NCI-H146 treated with DMSO at 0.1 percent for 48 hours (cell line): ENCODE measurements at regions not wholly inside any gene's neighbourhood (a gene's known extent, or its start where the extent isn't known, plus 50 kb on each side); places are given as distances from the start of the nearest gene placed in this dataset.
"Not testable (repeated sequence)": the region's sequence is repeated elsewhere in the genome, so short reads cannot be mapped to it uniquely, and the experiment has no call there.

Experiments
- DNase-seq: peaks from one replicate; lab custom pipeline; 2025; ENCODE audit not compliant: unreplicated experiment; lab: John Stamatoyannopoulos, UW

- DNase-seq, result peak; percentile 8
These were observed 960.0 kb downstream of the PLA2G4A start for GRCh38 chr1:187788718-187789117.

DNA sequence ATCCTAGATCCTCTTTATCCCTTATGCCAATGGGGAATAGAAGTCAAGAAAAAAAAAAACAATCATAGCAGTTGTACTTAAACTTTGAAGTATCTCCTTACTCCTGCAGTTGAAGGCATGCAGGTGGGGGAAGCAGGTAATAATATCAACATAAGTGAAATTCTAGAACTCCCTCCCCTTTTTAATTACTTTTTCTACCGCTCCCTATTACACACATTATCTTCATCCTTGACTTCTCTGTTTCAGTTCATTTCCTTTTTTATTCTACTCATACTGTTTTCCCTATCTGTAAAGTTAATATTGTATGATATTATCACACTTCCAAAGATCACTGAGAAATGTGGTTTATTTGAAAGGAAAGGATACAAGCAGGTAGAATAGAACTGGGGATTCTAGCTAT, 962.0 kb downstream of the PLA2G4A start:
- DNase-seq, result no peak

- peak; percentile 72 for DNase-seq
These were observed 965.8 kb downstream of the PLA2G4A start for GRCh38 chr1:187794561-187794960.

GRCh38 chr1:187809549-187809948, 980.8 kb downstream of the PLA2G4A start:
- no peak for DNase-seq

DNA sequence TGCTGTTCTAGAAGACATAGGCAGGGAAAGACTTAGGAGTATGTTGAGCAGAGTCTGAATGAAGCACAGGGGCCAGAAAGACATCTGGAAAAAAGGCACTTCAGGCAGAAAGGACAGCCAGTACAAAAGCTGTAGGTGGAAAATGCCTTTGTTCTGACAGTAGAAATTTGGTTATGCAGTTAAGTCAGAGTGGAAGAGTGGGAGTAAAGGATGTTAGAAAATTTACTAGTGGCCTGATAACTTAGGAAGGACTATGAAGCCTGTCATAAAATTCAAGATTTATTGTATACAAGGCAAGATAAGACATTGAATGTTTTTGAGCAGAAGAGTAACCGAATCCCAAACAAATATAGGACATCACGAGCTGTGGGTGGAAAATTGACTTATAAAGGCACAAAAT, 987.9 kb downstream of the PLA2G4A start:
- DNase-seq, result no peak

DNA sequence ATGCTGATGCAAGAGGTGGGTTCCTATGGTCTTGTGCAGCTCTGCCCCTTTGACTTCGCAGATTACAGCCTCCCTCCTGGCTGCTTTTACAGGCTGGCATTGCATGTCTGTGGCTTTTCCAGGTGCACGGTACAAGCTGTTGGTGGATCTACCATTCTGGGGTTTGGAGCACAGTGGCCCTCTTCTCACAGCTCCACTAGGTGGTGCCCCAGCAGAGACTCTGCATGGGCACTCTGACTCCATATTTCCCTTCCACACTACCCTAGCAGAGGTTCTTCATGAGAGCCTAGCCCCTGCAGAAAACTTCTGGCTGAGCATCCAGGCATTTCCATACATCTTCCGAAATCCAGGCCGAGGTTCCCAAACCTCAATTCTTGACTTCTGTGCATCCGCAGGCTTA, 989.0 kb downstream of the PLA2G4A start:
- no peak for DNase-seq

DNA sequence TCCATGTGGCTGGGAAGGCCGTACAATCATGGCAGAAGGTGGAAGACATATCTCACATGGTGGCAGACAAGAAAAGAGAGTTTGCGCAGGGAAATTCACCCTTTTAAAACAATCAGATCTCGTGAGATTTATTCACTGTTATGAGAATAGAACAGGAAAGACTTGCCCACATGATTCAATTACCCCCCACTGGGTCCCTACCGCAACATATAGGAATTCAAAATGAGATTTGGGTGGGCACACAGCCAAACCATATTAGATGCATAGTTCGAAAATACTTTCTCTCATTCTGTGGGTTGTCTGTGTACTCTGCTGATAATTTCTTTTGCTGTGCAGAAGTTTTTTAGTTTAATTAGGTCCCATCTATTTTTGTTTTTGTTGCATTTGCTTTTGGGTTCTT, 990.3 kb downstream of the PLA2G4A start:
- DNase-seq, result no peak

- no peak for DNase-seq
These were observed 1007.8 kb downstream of the PLA2G4A start for GRCh38 chr1:187836557-187836956.

GRCh38 chr1:187837787-187838186, 1009.0 kb downstream of the PLA2G4A start:
- no peak for DNase-seq

- DNase-seq, result peak; percentile 7
These were observed 1009.9 kb downstream of the PLA2G4A start for GRCh38 chr1:187838335-187839293.

DNA sequence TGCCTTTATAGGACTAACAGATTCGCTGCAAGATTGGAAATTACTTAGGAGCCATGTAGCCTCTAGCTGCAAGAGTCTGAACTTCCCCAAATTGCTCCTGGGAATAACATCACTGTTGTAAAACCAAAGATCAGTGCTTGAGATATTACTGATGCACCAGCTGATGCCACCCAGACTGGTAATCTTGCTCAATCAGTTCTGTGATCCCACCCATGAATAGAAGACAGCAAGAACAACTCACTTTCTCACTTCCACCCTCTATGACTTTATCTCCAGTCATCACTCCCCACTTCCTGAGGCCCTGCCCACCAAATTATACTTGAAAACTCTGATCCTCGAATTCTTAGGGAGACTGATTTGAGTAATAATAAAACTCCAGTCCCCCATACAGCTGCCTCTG, 1011.1 kb downstream of the PLA2G4A start:
- DNase-seq, result no peak

GRCh38 chr1:187840557-187840956, 1011.8 kb downstream of the PLA2G4A start:
- no peak for DNase-seq

DNA sequence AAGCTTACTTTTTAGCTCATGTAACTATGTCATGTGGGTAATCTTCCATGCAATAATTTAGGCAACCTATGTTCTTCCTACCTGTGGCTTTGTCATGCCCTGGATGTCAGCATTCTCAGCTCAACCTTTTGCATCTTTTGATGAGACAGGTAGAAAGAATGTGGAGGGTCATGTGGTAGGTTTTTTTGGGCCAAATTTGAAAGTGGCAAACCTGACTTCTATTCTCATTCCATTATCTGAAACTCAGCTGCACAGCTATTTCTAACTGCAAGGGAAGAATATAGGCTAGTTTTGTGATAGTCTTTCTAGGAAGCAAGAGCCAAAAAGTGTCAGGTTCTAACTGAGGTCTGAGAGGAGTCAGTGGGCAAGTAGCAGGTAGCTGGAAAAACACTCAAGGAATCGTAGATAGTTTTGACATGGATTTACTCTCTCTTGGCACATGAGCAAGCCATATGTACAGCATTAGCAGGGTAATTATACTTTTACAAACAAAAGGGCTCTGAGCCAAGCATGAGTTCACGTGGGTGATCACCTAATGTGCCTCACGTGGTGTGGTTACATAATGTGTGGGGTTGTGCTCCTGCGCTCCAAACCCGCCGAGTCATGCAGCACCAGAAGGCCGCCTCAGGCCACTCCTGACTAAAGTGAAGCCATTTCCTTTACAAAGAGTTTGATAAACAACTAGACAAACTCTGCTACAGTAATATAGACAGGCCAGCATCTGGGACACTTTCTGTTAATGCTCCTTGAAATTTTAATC, 1013.8 kb downstream of the PLA2G4A start:
- DNase-seq, result no peak

DNA sequence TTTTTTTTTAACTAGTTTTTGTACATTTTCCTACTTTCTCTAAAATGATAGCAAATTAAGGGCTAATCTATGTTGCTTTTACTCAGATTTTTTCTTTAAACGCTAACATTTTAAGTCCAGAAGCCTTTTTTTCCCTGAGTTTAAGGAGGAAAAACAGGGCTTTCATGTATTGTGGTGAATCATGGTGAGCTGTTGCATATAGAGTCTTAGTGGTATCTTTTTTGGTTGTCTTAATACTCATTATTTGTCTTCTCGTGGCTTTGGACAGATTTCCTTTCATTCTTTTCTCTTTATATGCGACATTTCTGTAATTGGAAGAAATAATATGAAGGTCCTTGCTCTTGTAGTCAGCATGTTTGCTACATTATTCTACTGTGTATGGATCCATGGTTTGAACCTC, 1015.6 kb downstream of the PLA2G4A start:
- no peak for DNase-seq

DNA sequence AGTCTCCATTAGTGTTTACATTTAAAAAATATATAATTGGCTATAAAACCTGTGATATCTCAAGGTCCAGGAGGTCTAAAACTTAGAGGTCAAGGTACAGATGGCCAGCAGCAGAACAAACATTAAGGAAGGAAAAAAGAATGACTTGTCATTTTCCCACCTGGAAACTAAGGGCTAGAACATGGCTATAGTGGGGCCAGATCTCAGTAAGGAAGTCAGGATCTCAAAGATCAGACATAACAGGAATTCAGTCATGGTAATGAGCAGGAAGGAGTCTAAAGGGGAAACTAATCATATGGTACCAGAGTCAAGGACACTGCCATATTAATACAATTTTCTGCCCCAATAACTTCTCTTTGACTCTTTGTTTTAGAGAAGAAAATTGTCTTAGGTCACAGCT, 1018.8 kb downstream of the PLA2G4A start:
- no peak for DNase-seq

GRCh38 chr1:187848321-187848720, 1019.6 kb downstream of the PLA2G4A start:
- DNase-seq, result no peak

- DNase-seq, result not testable (repeated sequence)
These were observed 1021.4 kb downstream of the PLA2G4A start for GRCh38 chr1:187850146-187850545.

DNA sequence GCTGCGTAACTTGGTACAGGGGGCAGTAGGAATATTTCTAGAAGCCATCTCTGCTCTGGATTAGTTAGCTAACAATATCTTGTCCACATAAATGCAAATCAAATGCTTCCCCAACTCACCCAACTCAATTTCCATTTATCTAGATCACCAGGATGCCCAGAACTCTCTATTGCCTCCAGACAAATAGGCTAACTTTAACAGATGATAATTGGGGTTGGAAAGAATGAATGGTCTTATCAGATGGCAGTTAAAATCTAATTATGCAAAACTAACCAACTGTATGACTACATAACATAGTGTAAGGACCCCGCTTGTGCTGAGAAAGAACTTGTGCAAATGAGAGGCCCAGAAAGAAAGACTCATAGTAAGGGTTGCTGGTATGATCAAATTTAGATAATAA, 1024.8 kb downstream of the PLA2G4A start:
- DNase-seq, result no peak

DNA sequence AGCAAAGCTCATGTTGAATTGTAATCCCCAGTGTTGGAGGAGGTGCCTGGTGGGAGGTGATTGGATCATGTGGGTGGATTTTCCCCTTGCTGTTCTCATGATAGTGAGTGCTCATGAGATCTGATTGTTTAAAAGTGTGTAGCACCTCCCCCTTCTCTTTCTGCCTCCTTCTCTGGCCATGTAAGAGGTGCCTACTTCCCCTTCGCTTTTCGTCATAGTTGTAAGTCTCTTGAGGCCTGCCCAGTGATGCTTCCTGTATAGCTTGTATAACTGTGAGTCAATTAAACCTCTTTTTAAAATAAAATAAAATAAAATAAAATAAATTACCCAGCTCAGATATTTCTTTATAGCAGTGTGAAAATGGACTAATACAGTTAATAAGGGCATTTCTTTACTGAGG, 1025.7 kb downstream of the PLA2G4A start:
- DNase-seq, result no peak

DNA sequence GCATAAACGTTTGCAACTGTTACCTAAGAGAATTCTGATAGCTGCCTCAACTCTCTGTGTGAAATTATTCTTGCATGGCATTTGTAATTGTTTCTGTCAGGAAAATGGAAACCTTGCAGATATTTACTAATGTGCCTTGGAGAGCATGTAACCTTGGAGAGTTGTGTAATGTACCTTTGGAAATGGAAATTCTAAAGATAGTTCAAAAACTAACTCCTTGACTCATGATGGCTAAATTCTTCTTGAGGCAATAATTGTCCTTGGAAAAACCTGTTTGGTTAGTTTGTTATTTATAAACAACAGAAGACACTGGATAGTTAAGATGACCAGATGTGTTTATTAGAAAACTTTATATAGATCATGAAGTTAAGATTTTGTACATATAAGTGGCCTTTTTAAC, 1033.8 kb downstream of the PLA2G4A start:
- no peak for DNase-seq

DNA sequence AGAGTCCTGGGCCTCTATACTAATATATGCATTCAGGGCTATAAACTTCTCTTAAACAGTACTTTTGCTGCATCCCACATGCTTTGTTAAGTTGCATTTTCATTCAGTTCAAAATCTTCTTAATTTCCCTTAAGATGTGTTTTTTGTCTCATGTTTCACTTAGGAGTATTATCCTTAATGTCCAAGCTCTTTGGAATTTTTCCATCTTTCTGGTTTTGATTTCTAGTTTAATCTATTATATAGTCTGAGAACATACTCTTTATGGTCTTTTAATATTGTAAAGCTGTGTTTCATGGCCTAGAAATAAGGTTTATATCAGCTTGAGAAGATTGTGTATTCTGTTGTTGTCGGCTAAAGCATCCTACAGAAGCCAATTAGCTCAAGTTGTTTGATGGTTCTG, 1041.8 kb downstream of the PLA2G4A start:
- no peak for DNase-seq

DNA sequence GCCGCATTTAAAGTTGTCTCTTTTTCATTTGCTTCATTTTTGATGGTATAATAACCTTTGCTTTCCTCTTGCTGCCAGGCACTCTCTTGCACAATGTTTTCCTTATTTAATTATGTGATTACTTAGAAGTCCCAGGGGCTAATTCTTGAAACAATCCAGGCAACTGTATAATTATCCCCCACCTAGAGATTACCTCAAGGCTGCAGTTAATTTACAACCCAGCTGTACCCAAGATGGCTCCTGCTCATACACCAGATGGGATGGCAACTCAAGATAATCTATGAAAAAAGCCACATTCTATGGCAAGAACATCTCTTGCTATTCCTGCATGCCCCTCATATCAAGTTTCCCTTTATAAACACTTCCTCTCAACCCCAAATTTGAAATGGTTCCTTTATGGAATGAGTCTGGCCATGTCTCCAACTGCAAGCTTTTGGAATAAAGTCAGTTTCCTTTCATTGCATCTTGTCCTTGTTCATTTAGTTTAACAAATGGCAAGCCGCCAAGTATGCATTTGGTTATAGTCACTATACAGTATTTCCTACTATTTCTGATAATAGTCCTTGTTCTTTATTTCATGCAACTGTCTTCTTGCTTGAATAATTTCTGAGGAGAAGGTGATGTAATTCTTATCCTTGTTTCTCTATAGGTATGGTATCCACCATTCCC, 1042.6 kb downstream of the PLA2G4A start:
- DNase-seq, result no peak
